NCI-H748 (cell line): ENCODE measurements at regions not wholly inside any gene's neighbourhood (a gene's known extent, or its start where the extent isn't known, plus 50 kb on each side); places are given as distances from the start of the nearest gene placed in this dataset.

ENCODE experiments used
- DNase-seq: peaks from one replicate; lab custom pipeline; 2025; ENCODE audit not compliant: unreplicated experiment; lab: John Stamatoyannopoulos, UW

DNA sequence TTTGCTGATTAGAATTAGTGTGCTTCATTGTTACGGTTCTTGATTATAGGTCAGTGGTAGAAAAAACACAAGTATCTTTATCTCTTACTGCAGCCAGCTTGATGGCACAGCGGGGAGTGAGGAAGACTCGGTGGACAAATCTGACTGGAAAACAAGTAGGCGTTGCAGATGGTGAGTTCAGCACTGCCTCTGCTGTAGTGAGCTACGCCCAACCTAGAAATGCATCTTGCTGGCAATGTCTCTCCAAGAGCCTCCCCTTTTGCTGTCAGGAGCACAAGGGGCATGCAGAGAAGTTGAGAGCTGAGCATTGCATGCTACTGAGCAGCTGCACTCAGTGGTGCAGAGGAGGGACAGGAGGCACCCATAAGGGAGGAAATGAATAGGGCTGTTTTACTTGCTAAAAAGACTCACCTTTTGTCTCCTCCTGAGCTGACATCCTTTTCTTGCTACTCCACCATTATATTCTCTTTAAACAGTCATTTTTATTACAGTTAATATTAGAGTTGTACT, 977.3 kb upstream of the ACVR2A start:
- DNase-seq, result no peak

DNA sequence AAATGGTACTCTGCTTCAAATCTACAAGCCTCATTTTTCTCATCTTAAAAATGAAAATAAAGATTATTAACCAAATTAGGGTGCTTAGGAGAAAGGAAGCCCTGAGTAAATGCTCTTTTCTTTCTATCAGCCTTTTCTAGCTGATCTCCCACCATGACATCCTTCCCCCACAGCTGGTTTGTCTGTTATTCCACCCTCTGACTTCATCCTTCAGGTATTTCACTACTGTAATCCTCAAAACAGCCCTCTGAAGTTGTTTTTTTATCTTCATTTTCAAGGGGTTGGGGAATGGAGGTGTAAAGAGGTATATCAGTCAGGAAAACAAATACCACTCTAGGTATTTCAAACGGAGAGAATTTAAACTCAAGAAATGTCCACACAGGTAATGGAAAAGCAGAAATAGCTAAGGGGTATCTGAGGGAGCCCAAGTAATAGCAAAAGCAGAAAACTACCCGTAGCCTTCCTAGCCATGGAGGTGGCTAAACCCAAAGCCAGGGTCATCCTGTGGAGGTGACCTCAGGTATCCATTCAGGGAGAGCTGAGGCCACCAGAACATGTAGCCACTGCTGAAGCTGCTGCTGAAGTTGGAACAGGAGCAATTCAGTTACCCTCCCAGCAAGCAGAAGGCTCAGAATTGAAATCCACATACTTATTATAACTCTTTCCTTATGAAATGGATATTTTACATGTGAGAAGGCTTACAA, 990.9 kb upstream of the ACVR2A start:
- DNase-seq, result no peak

DNA sequence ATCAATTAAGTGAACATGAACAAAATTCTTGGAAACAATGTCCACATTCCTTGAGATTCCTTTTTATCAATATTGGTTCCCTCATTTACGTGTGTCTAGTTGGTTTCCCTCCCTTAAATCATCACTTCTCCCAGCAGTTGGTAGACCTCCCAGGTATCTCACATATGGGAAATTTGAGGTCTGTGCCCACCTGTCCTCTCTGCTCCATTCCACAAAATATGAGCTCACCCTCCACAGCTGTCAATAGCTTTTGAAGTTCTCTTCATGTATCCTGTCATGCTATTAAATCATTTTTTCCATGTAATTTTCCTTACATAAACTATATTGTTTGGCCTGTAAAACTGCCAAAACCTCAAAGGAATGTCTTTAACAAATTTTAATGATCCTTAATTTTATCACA, 992.2 kb upstream of the ACVR2A start:
- no peak for DNase-seq

DNA sequence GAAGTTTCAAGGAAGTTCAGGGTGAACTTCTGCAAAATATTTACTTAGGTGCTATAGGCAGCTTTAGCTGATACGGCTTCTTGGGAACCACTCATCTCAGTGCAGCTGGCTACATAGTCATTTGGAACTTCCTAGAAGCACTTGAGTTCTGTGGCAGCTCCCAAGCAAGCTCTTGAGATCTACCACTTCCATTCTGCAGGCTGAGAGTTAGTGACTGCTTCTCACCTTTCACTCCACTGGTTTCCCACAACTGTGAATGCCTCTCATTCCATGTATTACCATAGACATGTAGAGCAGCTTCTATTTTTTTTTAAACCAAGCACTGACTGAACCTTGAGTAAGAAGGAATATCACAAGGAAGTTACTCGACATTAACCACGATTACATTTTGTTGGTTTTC, 994.1 kb upstream of the ACVR2A start:
- no peak for DNase-seq

DNA sequence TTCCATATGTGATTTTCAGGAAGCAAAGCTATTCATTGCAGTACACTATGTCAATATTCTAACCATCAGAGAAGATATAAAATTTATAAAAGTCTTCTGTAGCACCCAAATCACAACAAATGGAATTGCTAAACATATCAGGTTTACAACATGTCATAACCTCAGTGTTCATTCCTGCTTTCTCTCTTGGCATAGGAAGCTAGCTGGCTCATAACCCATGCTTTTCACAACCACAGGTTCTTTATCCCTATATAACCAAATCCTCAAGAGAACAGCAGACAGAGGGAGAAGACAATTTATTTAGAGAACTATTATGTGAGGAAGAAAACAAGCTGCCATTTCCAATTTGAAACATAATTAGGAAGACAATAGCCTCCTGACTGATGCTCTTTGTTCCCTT, 997.0 kb upstream of the ACVR2A start:
- DNase-seq, result no peak

DNA sequence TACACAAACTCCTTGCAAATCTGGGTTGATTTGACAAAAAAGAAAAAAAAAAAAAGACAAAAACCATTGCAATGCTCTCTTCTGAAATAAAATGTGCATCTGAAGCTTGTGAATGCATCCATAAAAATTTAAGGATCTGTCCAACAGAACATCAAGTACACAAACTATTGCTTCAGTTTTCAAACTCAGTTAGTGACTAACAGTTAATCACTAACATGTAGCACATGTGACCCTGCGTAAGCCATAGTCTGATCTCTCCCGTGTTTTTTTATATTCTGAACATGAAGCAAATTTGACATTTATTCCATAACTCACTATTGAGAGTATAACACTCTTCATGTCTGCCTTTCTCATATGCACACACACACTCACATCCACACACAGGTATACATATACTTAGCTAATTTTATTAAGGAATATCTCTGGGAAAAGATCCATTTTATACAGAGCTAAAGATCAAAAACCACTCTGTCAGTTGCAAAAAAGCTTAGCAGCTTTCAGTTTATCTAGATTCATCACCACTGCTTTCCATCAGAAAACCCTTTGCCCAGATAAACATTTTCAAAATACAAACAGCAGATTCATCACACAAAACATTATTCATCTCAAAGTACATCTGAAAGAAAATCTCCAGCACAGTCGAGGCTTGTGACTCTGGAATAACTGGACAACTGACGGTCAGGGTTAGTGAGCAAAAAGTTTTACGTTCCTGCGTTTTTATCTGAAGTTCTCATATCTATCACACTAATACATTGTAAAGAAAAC, 1000.4 kb upstream of the ACVR2A start:
- DNase-seq, result no peak

DNA sequence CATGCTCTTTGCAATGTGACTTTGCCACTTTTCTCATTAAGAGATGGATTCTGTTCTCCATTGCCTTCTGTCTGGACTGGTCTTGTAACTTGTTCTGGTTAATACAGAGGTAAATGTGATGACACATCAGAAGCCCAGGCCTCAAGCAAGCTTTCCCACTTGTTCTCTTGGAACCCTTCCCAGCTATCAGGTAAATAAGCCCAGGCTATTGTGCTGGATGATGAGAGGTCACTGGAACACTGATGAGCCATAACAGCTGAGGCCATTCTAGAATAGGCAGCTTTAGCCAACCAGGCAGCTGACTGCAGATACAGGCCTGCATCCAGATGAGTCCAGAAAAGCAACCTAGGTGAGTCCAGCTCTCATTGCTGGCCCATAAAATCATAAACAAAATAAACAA, 1007.0 kb upstream of the ACVR2A start:
- peak; percentile 74 for DNase-seq

DNA sequence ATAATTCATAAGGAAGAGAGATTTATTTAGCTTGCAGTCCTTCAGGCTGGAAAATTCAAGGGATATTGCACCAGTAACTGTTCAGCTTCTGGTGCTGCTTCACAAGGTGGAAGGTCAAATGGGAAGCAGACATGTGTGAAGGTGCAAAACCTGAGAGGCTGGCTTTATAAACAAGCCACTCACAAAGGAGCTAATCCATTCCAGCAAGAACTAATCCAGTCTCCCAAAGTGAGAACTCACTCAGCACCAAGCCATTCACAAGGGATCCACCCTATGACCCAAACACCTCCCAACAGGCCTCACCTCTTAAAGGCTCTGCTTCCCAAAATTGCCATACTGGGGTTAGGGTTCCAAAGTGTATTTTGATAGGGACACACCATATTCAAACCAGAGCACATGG, 1018.4 kb upstream of the ACVR2A start:
- DNase-seq, result no peak

DNA sequence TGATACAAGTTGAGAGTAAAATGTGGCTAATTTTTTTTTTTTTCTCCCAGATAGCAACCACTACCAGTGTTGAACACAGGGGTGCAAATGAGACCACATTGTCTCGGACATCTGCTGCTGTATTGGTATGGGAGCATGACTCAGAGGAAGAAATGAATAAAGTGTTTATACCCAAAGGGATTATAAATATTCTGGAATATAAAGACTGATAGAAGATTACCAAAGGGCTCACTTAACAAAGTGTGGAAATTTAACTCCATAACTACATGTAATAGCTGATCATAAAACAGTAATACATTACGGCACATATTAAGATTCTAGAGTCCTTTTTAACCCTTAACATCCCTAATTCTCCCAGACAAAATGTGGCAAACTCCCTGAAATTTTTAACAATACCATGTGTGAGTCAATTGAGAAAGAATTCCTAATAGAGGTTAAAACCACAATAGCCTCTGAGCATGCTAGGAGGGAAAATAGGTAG, 1023.0 kb upstream of the ACVR2A start:
- no peak for DNase-seq

DNA sequence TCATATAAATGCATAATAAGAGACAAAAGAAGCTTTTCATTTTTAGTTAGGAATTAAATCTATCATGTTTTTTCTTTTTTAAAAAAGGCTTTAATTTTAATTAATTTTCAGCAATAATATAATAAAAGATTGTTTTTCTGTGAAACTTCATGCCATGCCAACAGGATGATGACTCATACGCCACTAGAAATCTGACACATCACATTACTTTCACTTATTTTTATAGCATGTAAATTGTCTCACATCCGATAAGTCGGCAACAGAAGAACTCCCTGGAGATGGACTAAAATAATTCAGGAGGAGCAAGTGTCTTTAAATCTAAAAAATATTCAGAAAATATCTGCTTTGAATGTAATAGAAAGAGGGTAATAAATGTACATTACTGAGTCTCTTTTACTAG, 1024.2 kb upstream of the ACVR2A start:
- no peak for DNase-seq

DNA sequence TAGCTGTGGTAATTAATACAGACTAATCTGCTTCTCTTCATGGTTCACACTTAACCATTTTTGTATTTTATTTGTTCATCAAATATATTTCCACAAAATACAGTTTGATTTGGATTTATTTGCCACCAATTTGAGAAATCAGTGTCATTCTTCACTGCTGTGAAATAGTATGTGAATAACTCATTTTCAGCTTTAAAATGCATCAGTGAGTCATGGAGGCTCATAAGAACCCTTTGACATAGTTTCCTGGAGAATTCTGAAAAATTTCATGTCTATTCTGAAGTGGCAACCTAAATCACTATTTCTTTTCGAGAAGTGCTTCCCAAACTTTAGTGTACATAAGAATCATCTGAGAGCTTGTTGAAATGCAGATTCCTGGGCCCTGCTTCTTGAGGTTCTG, 1026.7 kb upstream of the ACVR2A start:
- no peak for DNase-seq

DNA sequence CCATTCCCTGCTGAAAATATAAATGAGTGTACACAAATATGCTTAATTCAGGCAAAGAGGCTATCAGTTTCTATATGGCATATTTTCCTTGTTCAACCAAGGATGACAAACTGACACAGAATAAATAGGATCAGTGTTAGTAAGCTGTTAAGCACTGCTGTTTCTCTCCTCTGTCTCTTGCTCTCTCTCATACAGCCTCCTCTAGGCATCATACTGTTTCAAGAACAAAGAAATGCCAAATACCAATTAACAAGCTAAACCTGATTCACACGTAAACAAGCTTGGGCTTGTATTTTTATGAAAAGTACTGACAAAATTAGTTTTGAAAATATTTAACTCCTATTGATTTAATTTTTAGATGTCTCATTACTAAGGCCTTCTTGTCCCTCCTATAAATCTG, 1027.2 kb upstream of the ACVR2A start:
- DNase-seq, result no peak

DNA sequence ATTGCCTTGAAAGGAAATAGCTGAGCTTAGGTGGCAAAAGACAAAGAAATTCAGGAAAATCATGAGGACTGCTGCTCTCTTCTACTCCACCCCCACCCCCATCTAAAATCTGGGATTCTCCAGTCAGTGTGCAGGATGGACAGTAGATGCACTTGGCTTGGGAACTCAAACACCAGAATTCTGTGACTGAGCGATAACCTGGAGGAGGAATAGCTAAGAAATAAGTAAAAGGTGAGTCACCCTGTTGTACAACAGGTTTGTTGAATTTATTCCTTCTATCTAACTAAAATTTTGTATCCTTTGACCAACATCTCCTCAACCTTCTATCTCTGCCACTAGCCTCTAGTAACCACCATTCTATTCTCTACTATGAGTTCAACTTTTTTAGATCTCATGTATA, 1029.9 kb upstream of the ACVR2A start:
- no peak for DNase-seq

DNA sequence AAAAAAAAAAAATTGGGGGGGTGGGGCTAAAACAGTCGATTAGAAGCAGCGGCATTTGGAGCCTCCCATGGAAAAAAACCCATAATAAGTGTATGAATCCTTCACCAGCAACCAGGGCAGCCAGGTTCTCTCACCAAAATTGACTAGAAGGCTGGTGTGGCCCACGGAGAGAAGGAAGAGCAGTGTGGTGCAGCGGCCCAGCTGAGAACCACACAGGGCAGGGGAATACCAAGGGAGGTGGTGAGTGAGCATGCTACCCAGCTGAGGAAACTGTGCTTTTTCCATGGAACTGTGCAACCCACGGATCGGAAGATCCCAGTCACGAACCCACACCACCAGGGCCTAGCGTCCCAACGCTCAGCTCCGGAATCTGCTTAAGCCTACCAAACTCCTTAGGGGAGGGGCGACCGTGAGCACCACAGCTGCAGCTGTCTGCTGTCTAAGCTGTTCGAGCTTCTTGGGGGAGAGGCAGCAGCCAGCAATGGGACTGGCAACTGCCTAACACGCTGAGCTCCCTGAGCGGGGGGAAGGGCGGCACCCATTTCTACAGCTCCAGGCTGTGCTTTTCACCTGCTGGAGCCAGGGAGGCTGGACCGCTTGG, 1037.2 kb upstream of the ACVR2A start:
- no peak for DNase-seq

DNA sequence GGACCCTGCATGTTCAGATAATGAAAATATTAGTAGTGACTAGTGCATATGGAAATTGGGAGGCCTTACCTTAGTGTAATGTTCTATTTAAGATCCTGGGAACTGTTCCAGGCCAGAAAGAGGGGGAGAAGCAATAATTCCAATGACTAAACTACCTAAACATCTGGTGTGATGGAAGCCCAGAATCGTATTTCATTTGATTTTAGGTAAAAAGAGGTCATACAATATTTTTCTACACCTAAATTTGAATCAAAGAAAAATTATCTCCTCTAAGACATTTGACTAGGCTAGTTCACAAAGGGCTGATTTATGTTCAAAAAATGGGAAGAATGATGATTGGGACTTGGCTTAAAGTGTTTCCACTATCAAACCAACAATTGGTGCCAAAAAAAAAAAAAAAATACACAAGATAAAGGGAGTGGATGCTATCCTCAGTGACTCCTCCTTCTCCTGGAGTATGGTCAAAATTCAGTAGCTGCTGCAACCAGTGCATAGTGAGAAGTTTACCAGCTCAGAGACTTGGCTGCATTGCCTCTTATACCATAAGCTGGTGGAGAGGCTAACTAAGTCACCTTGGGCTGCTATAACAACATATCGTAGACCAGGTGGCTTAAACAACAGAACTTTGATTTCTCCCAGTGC, 1038.3 kb upstream of the ACVR2A start:
- DNase-seq, result no peak

DNA sequence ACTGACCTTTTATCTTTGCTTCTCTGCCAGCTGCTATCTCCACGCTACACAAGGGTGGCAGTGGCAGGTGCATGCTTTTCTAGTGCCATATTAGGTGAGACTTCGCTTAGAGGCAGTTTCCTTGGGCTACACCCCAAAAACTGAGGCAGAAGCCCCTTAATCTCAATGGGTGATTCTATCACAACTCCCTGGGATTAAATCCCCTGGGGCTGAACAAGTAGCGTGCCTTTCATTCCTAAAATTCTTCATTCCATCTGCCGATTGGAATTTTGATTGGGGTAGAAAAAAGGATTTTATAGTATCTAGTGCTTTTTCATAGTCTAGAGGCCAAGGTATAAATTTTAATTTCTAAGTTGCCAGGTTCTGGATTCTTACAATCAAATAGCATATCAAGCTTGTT, 1040.5 kb upstream of the ACVR2A start:
- no peak for DNase-seq

DNA sequence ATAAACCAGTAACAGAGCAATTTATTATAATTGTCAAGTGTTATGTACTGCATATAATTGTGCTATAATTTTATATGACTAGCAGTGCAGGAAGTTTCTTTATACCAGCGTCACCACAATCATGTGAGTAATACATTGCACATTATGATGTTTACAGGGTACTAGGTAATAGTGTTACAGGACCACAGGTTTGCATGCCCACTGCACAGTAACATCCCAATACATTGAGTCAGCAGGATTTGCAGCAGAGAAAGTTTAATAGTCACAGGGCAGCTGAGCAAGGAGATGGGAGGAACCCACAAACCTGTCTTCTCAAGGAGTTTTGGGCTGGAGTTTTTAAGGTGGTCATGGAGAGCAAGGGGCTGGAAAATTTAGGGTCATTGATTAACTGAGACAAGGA, 1042.9 kb upstream of the ACVR2A start:
- DNase-seq, result no peak

DNA sequence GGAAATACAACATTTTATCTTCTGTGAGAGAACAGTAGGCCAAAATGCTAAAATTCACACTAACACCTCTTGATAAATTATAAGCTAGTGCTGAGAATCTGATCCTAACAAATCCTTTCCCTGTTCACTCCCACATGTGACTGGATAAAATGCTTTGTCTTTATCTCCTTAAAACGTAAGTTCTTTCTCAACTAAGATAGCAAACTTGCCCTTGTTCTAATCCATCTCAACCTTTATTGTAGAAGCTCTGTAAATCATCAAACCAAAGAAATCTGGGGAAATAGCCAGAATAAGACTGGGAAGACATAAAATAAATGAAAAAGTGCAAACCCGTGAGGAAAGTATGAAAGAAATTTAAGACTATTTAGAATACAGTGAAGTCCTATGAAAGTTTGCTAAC, 1058.4 kb upstream of the ACVR2A start:
- DNase-seq, result no peak

DNA sequence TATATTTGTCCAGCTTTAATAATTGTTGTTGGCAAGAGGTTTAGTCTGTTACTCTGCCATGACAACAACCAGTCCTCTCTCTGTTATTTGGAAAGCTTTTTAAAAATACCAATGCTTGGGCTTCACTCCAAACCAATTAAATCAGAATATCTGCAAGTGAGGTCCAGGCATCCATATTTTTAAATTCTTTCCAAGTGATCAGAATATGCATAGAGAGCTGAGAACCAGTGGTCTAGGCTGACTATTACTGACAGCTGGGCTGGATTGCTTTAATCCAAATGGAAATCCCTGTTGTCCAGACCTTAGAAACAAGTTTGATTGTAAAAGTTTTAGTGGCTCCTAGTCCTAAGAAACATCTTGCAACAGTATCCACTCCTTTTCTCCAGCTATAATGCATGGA, 1059.7 kb upstream of the ACVR2A start:
- DNase-seq, result no peak

DNA sequence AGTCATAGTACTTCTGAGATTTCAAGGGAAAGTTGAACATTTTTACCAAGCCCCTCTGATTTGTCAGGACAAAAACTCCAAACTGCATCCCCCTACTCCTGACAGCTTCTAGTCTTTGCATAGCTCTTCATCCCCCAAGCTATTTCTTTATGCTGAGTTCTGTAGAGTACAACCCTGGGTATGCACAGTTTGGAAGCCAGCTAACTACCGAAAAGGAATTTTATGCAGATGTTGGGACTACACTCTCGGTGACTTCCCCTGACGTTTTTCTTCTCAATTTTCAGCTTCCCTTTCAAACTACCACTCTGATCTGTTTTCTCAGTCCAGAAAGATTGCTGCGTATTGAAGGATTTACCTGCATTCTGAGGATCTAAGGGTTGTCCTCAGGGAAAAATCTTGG, 1060.2 kb upstream of the ACVR2A start:
- DNase-seq, result no peak

DNA sequence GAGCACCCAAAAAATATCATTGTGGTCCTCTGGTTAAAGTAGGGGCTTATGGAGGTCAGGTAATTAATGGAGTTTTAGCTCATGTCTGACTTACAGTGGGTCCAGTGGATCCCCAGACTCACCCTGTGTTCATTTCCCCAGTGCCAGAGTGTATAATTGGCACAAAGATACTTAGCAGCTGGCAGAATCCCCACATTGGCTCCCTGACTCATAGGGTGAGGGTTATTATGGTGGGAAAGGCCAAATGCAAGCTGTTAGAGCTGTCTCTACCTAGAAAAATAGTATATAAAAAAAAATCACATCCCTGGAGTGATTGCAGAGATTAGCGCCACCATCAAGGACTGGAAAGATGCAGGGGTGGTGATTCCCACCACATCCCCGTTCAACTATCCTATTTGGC, 1067.6 kb upstream of the ACVR2A start:
- DNase-seq, result no peak

DNA sequence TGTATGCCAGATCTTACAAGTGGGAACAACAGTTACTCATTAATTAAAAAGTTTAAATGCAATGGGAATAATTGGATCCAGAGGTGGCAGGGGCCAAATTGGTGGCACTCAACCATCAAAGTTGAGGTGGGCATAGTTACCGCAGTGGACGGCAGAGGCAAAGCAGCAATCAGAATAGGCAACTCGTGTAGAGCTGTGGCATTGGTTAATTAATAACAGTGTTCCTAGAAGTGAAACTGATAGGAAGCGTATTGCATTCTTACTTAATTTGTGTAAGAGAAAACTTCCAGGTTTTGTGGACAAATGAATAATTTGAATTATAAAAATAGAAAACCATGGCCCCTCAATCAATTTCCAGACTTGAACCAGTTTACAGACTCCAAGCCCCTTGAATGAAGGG, 1068.2 kb upstream of the ACVR2A start:
- DNase-seq, result no peak
